ENCODE measurements at regions not wholly inside any gene's neighbourhood (a gene's known extent, or its start where the extent isn't known, plus 50 kb on each side); places are given as distances from the start of the nearest gene placed in this dataset.

DNA sequence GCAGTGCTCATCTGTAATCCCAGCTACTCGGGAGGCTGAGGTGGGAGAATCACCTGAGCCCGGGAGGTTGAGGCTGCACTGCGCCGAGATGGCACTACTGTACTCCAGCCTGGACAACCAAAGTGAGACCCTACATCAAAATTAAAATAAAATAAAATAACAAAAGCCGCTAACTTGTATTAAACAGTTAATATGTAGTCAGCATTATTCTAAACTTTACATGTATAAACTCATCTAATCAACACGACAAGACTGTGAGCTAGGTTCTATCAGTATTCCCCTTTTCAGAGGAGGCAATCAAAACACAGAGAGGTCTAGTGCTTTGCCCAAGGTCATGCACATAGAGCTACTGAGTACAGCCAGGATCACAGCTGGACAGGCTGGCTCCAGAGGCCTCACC lies 111.7 kb upstream of the LINGO1 start:
- no peak overlapping the region for H3K27ac ChIP-seq
- no peaks in the 10 kb centered on the region for H3K4me1 ChIP-seq (ENCODE audit: insufficient read depth)
- no peak overlapping the region for H3K4me3 ChIP-seq
- no peaks in the 10 kb centered on the region for H3K27me3 ChIP-seq
- H3K36me3 ChIP-seq, result no peaks in the 10 kb centered on the region
- no peaks in the 10 kb centered on the region for H3K9me3 ChIP-seq
- TF ChIP-seq, protein P1, sequence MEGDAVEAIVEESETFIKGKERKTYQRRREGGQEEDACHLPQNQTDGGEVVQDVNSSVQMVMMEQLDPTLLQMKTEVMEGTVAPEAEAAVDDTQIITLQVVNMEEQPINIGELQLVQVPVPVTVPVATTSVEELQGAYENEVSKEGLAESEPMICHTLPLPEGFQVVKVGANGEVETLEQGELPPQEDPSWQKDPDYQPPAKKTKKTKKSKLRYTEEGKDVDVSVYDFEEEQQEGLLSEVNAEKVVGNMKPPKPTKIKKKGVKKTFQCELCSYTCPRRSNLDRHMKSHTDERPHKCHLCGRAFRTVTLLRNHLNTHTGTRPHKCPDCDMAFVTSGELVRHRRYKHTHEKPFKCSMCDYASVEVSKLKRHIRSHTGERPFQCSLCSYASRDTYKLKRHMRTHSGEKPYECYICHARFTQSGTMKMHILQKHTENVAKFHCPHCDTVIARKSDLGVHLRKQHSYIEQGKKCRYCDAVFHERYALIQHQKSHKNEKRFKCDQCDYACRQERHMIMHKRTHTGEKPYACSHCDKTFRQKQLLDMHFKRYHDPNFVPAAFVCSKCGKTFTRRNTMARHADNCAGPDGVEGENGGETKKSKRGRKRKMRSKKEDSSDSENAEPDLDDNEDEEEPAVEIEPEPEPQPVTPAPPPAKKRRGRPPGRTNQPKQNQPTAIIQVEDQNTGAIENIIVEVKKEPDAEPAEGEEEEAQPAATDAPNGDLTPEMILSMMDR (IDR thresholded peaks at IDR 0.05), result no peak
- TF ChIP-seq POLR2A (IDR thresholded peaks at IDR 0.05) (no peak), EP300 (IDR thresholded peaks at IDR 0.05) (no peak)
- WGBS, 3 donors, result 74 to 87% (median 77%) methylated on average over 6 of the region's 6 CpGs
- intact Hi-C loops (cut with DNase I), result no loop called here
- DNase-seq, result no peak

DNA sequence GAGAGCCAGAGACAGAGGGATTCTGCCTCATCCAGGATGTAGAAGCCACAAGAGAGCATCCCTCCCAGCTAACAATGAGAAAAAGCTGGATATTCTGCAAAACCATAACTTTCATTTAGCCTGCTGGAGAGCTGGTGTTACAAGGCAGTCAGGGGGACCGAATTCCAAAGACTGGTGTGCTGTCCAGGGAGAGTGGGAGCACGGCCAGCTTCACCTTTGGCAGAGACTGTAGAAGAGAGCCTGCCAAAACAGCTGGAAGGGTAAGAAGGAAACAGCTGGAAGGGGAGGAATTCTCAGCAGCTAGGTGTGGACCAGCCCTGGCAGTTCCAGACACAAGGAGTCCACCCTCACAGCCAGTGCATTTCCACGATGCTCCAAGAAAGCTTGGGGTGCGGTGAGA lies 109.9 kb upstream of the LINGO1 start:
- Histone ChIP-seq H3K36me3 (no peaks in the 10 kb centered on the region), H3K9me3 (no peaks in the 10 kb centered on the region), H3K4me3 (no peak overlapping the region), H3K4me1 (ENCODE audit: insufficient read depth) (no peaks in the 10 kb centered on the region), H3K27ac (no peak overlapping the region), H3K27me3 (no peaks in the 10 kb centered on the region)
- TF ChIP-seq POLR2A (IDR thresholded peaks at IDR 0.05) (no peak), EP300 (IDR thresholded peaks at IDR 0.05) (no peak)
- TF ChIP-seq, protein P1 (IDR thresholded peaks at IDR 0.05), result no peak
- intact Hi-C loops (cut with DNase I), result no loop called here
- no peak for DNase-seq
- 27 to 33% (median 30%) methylated on average over 4 of the region's 4 CpGs for WGBS, 3 donors

DNA sequence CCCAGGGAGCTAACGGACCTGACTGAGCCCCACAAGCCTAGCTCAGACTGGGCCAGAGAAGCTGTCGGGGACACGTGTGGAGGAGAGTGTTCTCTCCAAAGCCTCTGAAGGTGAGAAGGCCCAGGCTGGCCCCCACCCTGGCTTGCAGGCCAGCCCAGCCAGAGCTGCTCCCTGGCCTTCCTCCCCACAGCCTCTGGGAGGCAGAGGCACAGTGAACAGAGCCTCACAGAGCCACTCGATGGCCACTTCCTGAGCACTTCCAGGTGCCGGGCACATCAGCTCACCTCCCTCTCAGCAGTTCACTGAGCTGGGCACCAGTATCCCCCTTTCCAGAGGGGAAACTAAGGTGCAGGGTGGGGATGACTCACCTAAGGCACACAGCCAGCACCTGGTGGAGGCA lies 109.4 kb upstream of the LINGO1 start:
- no peaks in the 10 kb centered on the region for H3K27me3 ChIP-seq
- H3K9me3 ChIP-seq, result no peaks in the 10 kb centered on the region
- WGBS, 3 donors, result 76 to 82% (median 79%) methylated on average over 5 of the region's 5 CpGs
- no peak overlapping the region for H3K27ac ChIP-seq
- no peak for DNase-seq
- intact Hi-C loops (cut with DNase I), result no loop called here
- no peaks in the 10 kb centered on the region for H3K4me1 ChIP-seq (ENCODE audit: insufficient read depth)
- TF ChIP-seq POLR2A (IDR thresholded peaks at IDR 0.05) (no peak), EP300 (IDR thresholded peaks at IDR 0.05) (no peak)
- TF ChIP-seq, protein P1 (IDR thresholded peaks at IDR 0.05), result no peak
- H3K4me3 ChIP-seq, result no peak overlapping the region
- H3K36me3 ChIP-seq, result no peaks in the 10 kb centered on the region

DNA sequence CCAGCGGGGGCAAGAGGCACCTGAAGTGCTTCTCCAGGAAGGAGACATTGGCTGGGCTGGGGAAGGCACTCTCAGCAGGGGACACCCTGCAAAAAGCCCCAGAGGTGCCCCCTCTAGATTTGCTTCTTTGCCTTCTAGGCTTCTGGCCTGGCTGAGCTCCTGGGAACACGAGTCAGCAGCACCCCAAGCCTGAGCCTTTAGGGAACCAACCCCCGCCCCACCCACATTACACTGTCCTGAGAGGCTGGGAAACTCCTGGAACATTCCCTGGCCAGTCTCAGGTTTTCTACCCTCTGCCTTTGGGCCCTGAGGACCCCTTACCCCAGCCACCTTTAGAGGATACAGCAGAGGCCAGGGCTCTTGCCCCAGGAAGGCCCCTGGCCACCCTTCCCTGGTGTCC lies 108.4 kb upstream of the LINGO1 start:
- no peak overlapping the region for H3K4me3 ChIP-seq
- no peaks in the 10 kb centered on the region for H3K4me1 ChIP-seq (ENCODE audit: insufficient read depth)
- intact Hi-C loops (cut with DNase I), result no loop called here
- no peaks in the 10 kb centered on the region for H3K36me3 ChIP-seq
- H3K9me3 ChIP-seq, result no peaks in the 10 kb centered on the region
- no peak overlapping the region for H3K27ac ChIP-seq
- WGBS, 3 donors, result 87 to 97% (median 88%) methylated on average over 3 of the region's 3 CpGs
- no peaks in the 10 kb centered on the region for H3K27me3 ChIP-seq
- TF ChIP-seq, protein P1 (IDR thresholded peaks at IDR 0.05), result no peak
- no peak for TF ChIP-seq POLR2A (IDR thresholded peaks at IDR 0.05)
- TF ChIP-seq EP300 (IDR thresholded peaks at IDR 0.05), result no peak
- DNase-seq, result no peak

All from ovary (tissue), 7 donors.